H1 (cell line): ENCODE measurements at regions not wholly inside any gene's neighbourhood (a gene's known extent, or its start where the extent isn't known, plus 50 kb on each side); places are given as distances from the start of the nearest gene placed in this dataset.

Experiments used
- CTCF ChIA-PET: fragments of 300-600 bp; sonication (Branson Sonifier 250); formaldehyde crosslinking; loops from one replicate; lab custom pipeline; 2021; ENCODE audit not compliant: partially characterized antibody; lab: Charles Lee
- POLR2A ChIA-PET: fragments of 300-600 bp; sonication (Branson Sonifier 250); formaldehyde crosslinking; loops from one replicate; lab custom pipeline; 2021; ENCODE audit warnings: inconsistent platforms; ENCODE audit not compliant: partially characterized antibody; lab: Charles Lee
- DNase-seq, 2 experiments: peaks; one replicate each; pipeline versions ENCODE4 v3.0.0 to v3.0.0-alpha.2; 2010 to 2022; ENCODE audit warnings: low spot score in 2 of 2, low read depth in 1 of 2, mixed read lengths in 1 of 2
- FAIRE-seq: peaks from 2 replicates; lab custom pipeline; 2011; peaks lifted over from hg19 to GRCh38; lab: Jason Lieb, UNC
- H2AFZ ChIP-seq: 2 replicates; pipeline ENCODE4 v1.8.1; 2012; ENCODE audit warnings: low read length, inconsistent platforms
- H2AK5ac ChIP-seq: 2 replicates; pipeline ENCODE4 v1.6.1; 2013; ENCODE audit warnings: low read depth, low read length
- H2BK120ac ChIP-seq: replicated peaks from 2 replicates; pipeline ENCODE3; 2013; ENCODE audit warnings: low read depth, low read length, inconsistent platforms
- H2BK12ac ChIP-seq: 2 replicates; pipeline ENCODE4 v1.6.1; 2013; ENCODE audit warnings: low read depth, low read length
- H2BK15ac ChIP-seq: 2 replicates; pipeline ENCODE4 v1.6.1; 2013; ENCODE audit warnings: low read length
- H2BK20ac ChIP-seq: 2 replicates; pipeline ENCODE4 v1.6.1; 2013; ENCODE audit warnings: low read length
- H2BK5ac ChIP-seq: 2 replicates; pipeline ENCODE4 v1.6.1; 2013; ENCODE audit warnings: low read depth, low read length
- H3K14ac ChIP-seq: 2 replicates; pipeline ENCODE4 v1.6.1; 2013; ENCODE audit warnings: inconsistent platforms; ENCODE audit not compliant: insufficient read length
- H3K18ac ChIP-seq: 2 replicates; pipeline ENCODE4 v1.6.1; 2013; ENCODE audit warnings: low read length; ENCODE audit errors: extremely low read depth
- H3K23ac ChIP-seq: 2 replicates; pipeline ENCODE4 v1.6.1; 2013; ENCODE audit warnings: inconsistent platforms; ENCODE audit not compliant: insufficient read length
- H3K23me2 ChIP-seq: 2 replicates; pipeline ENCODE4 v1.6.1; 2013; ENCODE audit warnings: low read depth, low read length
- H3K27ac ChIP-seq: 2 replicates; pipeline ENCODE4 v1.6.1; 2011; ENCODE audit warnings: low read depth, low read length, inconsistent platforms
- H3K27me3 ChIP-seq, 4 experiments: replicated peaks in 1 of 4; 1 replicate in 1 of 4; 2 replicates in 3 of 4; pipeline versions ENCODE4 v1.6.1 to v1.8.1; 2011 to 2013; ENCODE audit warnings: low read length in 3 of 4, mild to moderate bottlenecking in 3 of 4, inconsistent platforms in 2 of 4, mixed read lengths in 2 of 4, moderate library complexity in 1 of 4; ENCODE audit not compliant: control insufficient read depth in 3 of 4, insufficient read depth in 3 of 4; ENCODE audit errors: extremely low read depth in 1 of 4
- H3K36me3 ChIP-seq, 4 experiments: 2 replicates each; pipeline versions ENCODE4 v1.6.1 to v1.8.1; 2011 to 2013; ENCODE audit warnings: mild to moderate bottlenecking in 4 of 4, low read length in 3 of 4, moderate library complexity in 2 of 4, control low read depth in 1 of 4, inconsistent platforms in 1 of 4; ENCODE audit not compliant: insufficient read depth in 4 of 4, control insufficient read depth in 2 of 4
- H3K4ac ChIP-seq: replicated peaks from 2 replicates; pipeline ENCODE3; 2013; ENCODE audit warnings: low read length, low read depth, mixed read lengths, inconsistent platforms; ENCODE audit not compliant: insufficient read length
- H3K4me1 ChIP-seq, 4 experiments: replicated peaks in 1 of 4; 1 replicate in 1 of 4; 2 replicates in 3 of 4; pipeline versions ENCODE4 v1.6.1 to v1.8.1; 2011 to 2013; ENCODE audit warnings: low read length in 3 of 4, inconsistent platforms in 2 of 4, mixed read lengths in 1 of 4; ENCODE audit not compliant: insufficient read depth in 4 of 4, control insufficient read depth in 3 of 4
- H3K4me2 ChIP-seq, 2 experiments: 2 replicates each; pipeline versions ENCODE4 v1.6.1 to v1.8.1; 2011 to 2013; ENCODE audit warnings: low read depth in 2 of 2, low read length in 2 of 2, control low read depth in 1 of 2, inconsistent platforms in 1 of 2, mild to moderate bottlenecking in 1 of 2; ENCODE audit not compliant: insufficient read depth in 1 of 2
- H3K4me3 ChIP-seq, 4 experiments: fragments of 200-600, 300-600 bp in 1 of 4; sonication (generic), shearing (Covaris generic), sonication (Bioruptor Twin) in 1 of 4; 2 replicates each; pipeline versions ENCODE4 v1.5.1 to v1.8.1; 2011 to 2016; ENCODE audit warnings: low read length in 4 of 4, low read depth in 3 of 4, control low read depth in 2 of 4, inconsistent platforms in 2 of 4, mild to moderate bottlenecking in 2 of 4, mixed read lengths in 1 of 4, moderate library complexity in 1 of 4; ENCODE audit not compliant: insufficient read depth in 2 of 4; ENCODE audit errors: extremely low read depth in 1 of 4
- H3K56ac ChIP-seq: replicated peaks from 2 replicates; pipeline ENCODE3; 2013; ENCODE audit warnings: low read depth, mild to moderate bottlenecking, mixed read lengths, low read length, inconsistent platforms; ENCODE audit not compliant: insufficient read length
- H3K79me1 ChIP-seq: 2 replicates; pipeline ENCODE4 v1.6.1; 2013; ENCODE audit warnings: low read depth, low read length, control low read depth
- H3K79me2 ChIP-seq, 2 experiments: 2 replicates each; pipeline versions ENCODE4 v1.6.1 to v1.8.1; 2012 to 2013; ENCODE audit warnings: low read length in 2 of 2, mild to moderate bottlenecking in 2 of 2, inconsistent platforms in 1 of 2; ENCODE audit not compliant: insufficient read depth in 2 of 2, control insufficient read depth in 1 of 2
- H3K9ac ChIP-seq, 4 experiments: replicated peaks in 1 of 4; 1 replicate in 1 of 4; 2 replicates in 3 of 4; pipeline versions ENCODE4 v1.6.1 to v1.8.1; 2011 to 2013; ENCODE audit warnings: low read depth in 3 of 4, low read length in 3 of 4, control low read depth in 2 of 4, mild to moderate bottlenecking in 2 of 4, moderate library complexity in 2 of 4, inconsistent platforms in 1 of 4; ENCODE audit errors: extremely low read depth in 1 of 4
- H3K9me3 ChIP-seq, 2 experiments: 2 replicates each; pipeline versions ENCODE4 v1.6.1 to v1.8.1; 2012 to 2013; ENCODE audit warnings: mild to moderate bottlenecking in 2 of 2, moderate library complexity in 2 of 2, control low read depth in 1 of 2, inconsistent platforms in 1 of 2, low read depth in 1 of 2, low read length in 1 of 2, mixed read lengths in 1 of 2; ENCODE audit not compliant: insufficient read depth in 2 of 2
- H4K20me1 ChIP-seq, 2 experiments: replicated peaks in 1 of 2; 2 replicates each; pipeline versions ENCODE3 to v1.8.1; 2011 to 2013; ENCODE audit warnings: inconsistent platforms in 2 of 2, low read length in 2 of 2, mild to moderate bottlenecking in 1 of 2; ENCODE audit not compliant: insufficient read depth in 2 of 2, control insufficient read depth in 1 of 2
- H4K5ac ChIP-seq: 2 replicates; pipeline ENCODE4 v1.6.1; 2013; ENCODE audit warnings: low read length, low read depth, mixed read lengths, inconsistent platforms; ENCODE audit not compliant: insufficient read length
- H4K8ac ChIP-seq: 2 replicates; pipeline ENCODE4 v1.8.0; 2013; ENCODE audit warnings: mild to moderate bottlenecking, moderate library complexity, low read length, inconsistent platforms; ENCODE audit not compliant: insufficient read depth; ENCODE audit errors: extremely low read depth
- H4K91ac ChIP-seq: replicated peaks from 2 replicates; pipeline ENCODE3; 2013; ENCODE audit warnings: low read length, mixed read lengths, inconsistent platforms; ENCODE audit not compliant: insufficient read length
- BACH1 ChIP-seq: IDR thresholded peaks from 2 replicates; pipeline ENCODE4 v1.6.1; 2012; ENCODE audit warnings: low read length, improper control_type of control experiment
- CREB1 ChIP-seq: IDR thresholded peaks from 2 replicates; pipeline ENCODE4 v1.6.1; 2012; ENCODE audit warnings: inconsistent platforms
- JUN ChIP-seq: IDR thresholded peaks from 2 replicates; pipeline ENCODE4 v1.6.1; 2011; ENCODE audit warnings: low read depth, mild to moderate bottlenecking, improper control_type of control experiment, low read length
- KDM4A ChIP-seq: IDR thresholded peaks from one replicate; pipeline ENCODE4 v1.7.1; 2012; ENCODE audit warnings: low read depth, mild to moderate bottlenecking, moderate library complexity, low read length, inconsistent platforms; ENCODE audit not compliant: severe bottlenecking
- POU5F1 ChIP-seq: IDR thresholded peaks from 2 replicates; pipeline ENCODE4 v1.6.1; 2011; ENCODE audit warnings: low read depth, mild to moderate bottlenecking, low read length, moderate library complexity
- SAP30 ChIP-seq: fragments of 300-600 bp; sonication (generic); IDR thresholded peaks from 2 replicates; pipeline ENCODE4 v1.7.1; 2012; ENCODE audit warnings: low read length, moderate library complexity, mild to moderate bottlenecking, inconsistent platforms; ENCODE audit not compliant: insufficient read depth, insufficient replicate concordance
- TCF12 ChIP-seq: IDR thresholded peaks from 2 replicates; pipeline ENCODE4 v1.6.1; 2011; ENCODE audit warnings: low read depth, mild to moderate bottlenecking, low read length
- WGBS, 2 experiments: shearing (Covaris generic) in 1 of 2; methylation state at CpG; one replicate each; pipeline versions ENCODE4 v1.1.6 to v1.1.7; 2013 to 2015; ENCODE audit warnings: low lambda C conversion rate in 2 of 2, mixed read lengths in 2 of 2, inconsistent platforms in 1 of 2, low coverage in 1 of 2, missing lambda C conversion rate in 1 of 2; ENCODE audit not compliant: insufficient replicate concordance in 2 of 2, insufficient coverage in 1 of 2, insufficient read length in 1 of 2; ENCODE audit errors: extremely low coverage in 1 of 2, missing lambda C conversion rate in 1 of 2; 5-methylcytosine and 5-hydroxymethylcytosine counted together

GRCh38 chr7:25763463-25763860, 388.5 kb upstream of the NFE2L3 start:
- Histone ChIP-seq H2AFZ (no peak overlapping the region), H4K20me1 (no peaks in the 10 kb centered on the region), H3K23me2 (no peaks in the 10 kb centered on the region), H3K4me3 (no peak overlapping the region), H3K9me3 (no peaks in the 10 kb centered on the region), H3K18ac (no peak overlapping the region), H3K27me3 (no peaks in the 10 kb centered on the region), H3K4me2 (no peak overlapping the region), H3K4me1 (peaks cover 0 to 5% (median 2%) of the 10 kb centered on the region in 4 experiments; a peak in 3 of 7 replicates), H3K9ac (no peak overlapping the region), H4K8ac (no peak overlapping the region), H2AK5ac (no peak overlapping the region), H4K5ac (no peak overlapping the region), H3K23ac (no peak overlapping the region), H4K91ac (no peak overlapping the region), H3K56ac (no peak overlapping the region), H3K79me1 (no peaks in the 10 kb centered on the region), H2BK120ac (no peak overlapping the region), H2BK20ac (no peak overlapping the region), H3K36me3 (no peaks in the 10 kb centered on the region), H3K14ac (no peak overlapping the region)
- FAIRE-seq: no peak
- WGBS, 2 experiments: 80% methylated on average over 3 of the region's 3 CpGs; no CpG with 5 or more reads in 1 of the 2 experiments
- ChIA-PET POLR2A (no interaction called here), CTCF (interaction anchor here (1.0 to 1.3 kb wide), 2 partner anchors 18 to 41 kb away, joined by 3 read pairs; no protein-coding TSS in a partner anchor)
- no peak for DNase-seq
- no peak for TF ChIP-seq BACH1
- TF ChIP-seq SAP30: no peak
- no peak for TF ChIP-seq KDM4A
- TF ChIP-seq JUN: no peak
- no peak for TF ChIP-seq CREB1
- no peak for TF ChIP-seq TCF12
- no peak for TF ChIP-seq POU5F1
- TF ChIP-seq, all 59 proteins: peak for 0
- Histone ChIP-seq H2BK15ac (no peak overlapping the region), H3K4ac (no peak overlapping the region), H3K27ac (no peak overlapping the region), H2BK12ac (no peak overlapping the region), H3K79me2 (no peaks in the 10 kb centered on the region), H2BK5ac (no peak overlapping the region)
